ENCODE measurements at regions not wholly inside any gene's neighbourhood (a gene's known extent, or its start where the extent isn't known, plus 50 kb on each side); places are given as distances from the start of the nearest gene placed in this dataset.

- TF ChIP-seq CTCF (IDR thresholded peaks at IDR 0.05) = no peak
- no peak for TF ChIP-seq POLR2A (IDR thresholded peaks at IDR 0.05)
Observed at GRCh38 chr10:47169581-47169980, 130.4 kb upstream of the GDF10 start.
